ENCODE measurements at regions not wholly inside any gene's neighbourhood (a gene's known extent, or its start where the extent isn't known, plus 50 kb on each side); places are given as distances from the start of the nearest gene placed in this dataset.

- Histone ChIP-seq H3K27me3 (no peaks in the 10 kb centered on the region), H3K27ac (no peak overlapping the region), H3K4me1 (no peaks in the 10 kb centered on the region), H3K9me3 (no peaks in the 10 kb centered on the region), H3K4me3 (no peak overlapping the region), H3K36me3 (no peaks in the 10 kb centered on the region)
- no peak for TF ChIP-seq POLR2A (IDR thresholded peaks at IDR 0.05)
- no peak for TF ChIP-seq CTCF (IDR thresholded peaks at IDR 0.05)
- DNase-seq, result no peak
Measured at GRCh38 chr5:116980581-116980980, 406.0 kb upstream of the SEMA6A start.

- Histone ChIP-seq H3K4me3 (no peak overlapping the region), H3K9me3 (no peaks in the 10 kb centered on the region), H3K27ac (no peak overlapping the region), H3K27me3 (no peaks in the 10 kb centered on the region), H3K36me3 (no peaks in the 10 kb centered on the region), H3K4me1 (no peaks in the 10 kb centered on the region)
- TF ChIP-seq CTCF (IDR thresholded peaks at IDR 0.05), result no peak
- no peak for TF ChIP-seq POLR2A (IDR thresholded peaks at IDR 0.05)
- no peak for DNase-seq
Measured at GRCh38 chr5:116976767-116977166, 402.1 kb upstream of the SEMA6A start.

- Histone ChIP-seq H3K36me3 (no peaks in the 10 kb centered on the region), H3K4me3 (no peak overlapping the region), H3K27ac (no peak overlapping the region), H3K9me3 (no peaks in the 10 kb centered on the region), H3K27me3 (no peaks in the 10 kb centered on the region), H3K4me1 (no peaks in the 10 kb centered on the region)
- TF ChIP-seq CTCF (IDR thresholded peaks at IDR 0.05), result no peak
- TF ChIP-seq POLR2A (IDR thresholded peaks at IDR 0.05), result no peak
- no peak for DNase-seq
Measured at GRCh38 chr5:116971131-116971530, 396.5 kb upstream of the SEMA6A start.

- no peak overlapping the region for H3K27ac ChIP-seq
Measured at GRCh38 chr5:116970318-116970717, 395.7 kb upstream of the SEMA6A start.

DNA sequence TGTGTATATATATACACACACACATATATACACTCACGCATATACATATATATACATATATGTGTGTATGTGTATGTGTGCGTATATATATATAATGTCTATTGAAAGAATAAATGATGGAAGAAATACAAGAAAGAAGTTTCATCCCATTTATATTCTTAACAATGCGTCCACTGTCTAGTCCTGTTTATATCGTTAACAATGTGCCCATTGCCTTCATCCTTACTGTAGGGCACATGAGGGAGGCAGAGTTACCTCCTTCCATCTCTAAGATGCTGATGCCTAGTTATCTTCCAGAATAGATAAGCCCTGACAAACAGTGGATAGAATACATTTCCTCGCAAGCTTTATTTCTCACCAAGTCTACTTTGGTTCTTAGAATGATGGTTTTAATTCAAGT, 389.8 kb upstream of the SEMA6A start:
- TF ChIP-seq POLR2A (IDR thresholded peaks at IDR 0.05), result no peak
- TF ChIP-seq CTCF (IDR thresholded peaks at IDR 0.05), result no peak
- no peak for DNase-seq
- H3K27ac ChIP-seq, result no peak overlapping the region
- H3K9me3 ChIP-seq, result no peaks in the 10 kb centered on the region
- H3K36me3 ChIP-seq, result no peaks in the 10 kb centered on the region
- no peak overlapping the region for H3K4me3 ChIP-seq
- H3K27me3 ChIP-seq, result no peaks in the 10 kb centered on the region
- H3K4me1 ChIP-seq, result no peaks in the 10 kb centered on the region

More at GRCh38 chr5:116970318-116970717, 395.7 kb upstream of the SEMA6A start:
- H3K27me3 ChIP-seq, result no peaks in the 10 kb centered on the region
- no peak for DNase-seq
- TF ChIP-seq POLR2A (IDR thresholded peaks at IDR 0.05) (no peak), CTCF (IDR thresholded peaks at IDR 0.05) (no peak)
- no peaks in the 10 kb centered on the region for H3K36me3 ChIP-seq
- H3K4me1 ChIP-seq, result no peaks in the 10 kb centered on the region
- no peak overlapping the region for H3K4me3 ChIP-seq
- no peaks in the 10 kb centered on the region for H3K9me3 ChIP-seq

DNA sequence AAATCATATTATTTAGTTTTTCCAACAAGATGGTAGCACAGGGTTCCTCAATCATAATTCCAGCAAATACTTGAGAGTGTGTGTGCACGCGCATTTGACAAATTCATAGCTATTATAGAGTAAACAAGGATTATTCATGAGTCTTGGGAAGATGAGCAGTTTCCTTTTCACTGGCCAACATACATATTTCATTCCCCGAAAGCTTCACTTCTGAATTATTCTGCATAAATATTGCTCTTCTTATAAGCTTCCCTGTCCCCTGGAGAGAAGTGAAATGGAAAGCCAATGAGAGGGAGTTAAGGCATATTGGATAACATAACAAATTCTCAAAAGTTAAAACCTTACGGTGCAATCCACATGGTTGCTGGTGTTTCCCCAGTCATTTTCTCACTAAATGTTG, 386.4 kb upstream of the SEMA6A start:
- H3K4me1 ChIP-seq, result no peaks in the 10 kb centered on the region
- no peaks in the 10 kb centered on the region for H3K27me3 ChIP-seq
- H3K4me3 ChIP-seq, result no peak overlapping the region
- no peak for DNase-seq
- no peak for TF ChIP-seq CTCF (IDR thresholded peaks at IDR 0.05)
- no peak for TF ChIP-seq POLR2A (IDR thresholded peaks at IDR 0.05)
- no peaks in the 10 kb centered on the region for H3K36me3 ChIP-seq
- no peaks in the 10 kb centered on the region for H3K9me3 ChIP-seq
- no peak overlapping the region for H3K27ac ChIP-seq

Data from Peyer's patch (tissue), 4 donors.